ENCODE measurements at regions not wholly inside any gene's neighbourhood (a gene's known extent, or its start where the extent isn't known, plus 50 kb on each side); places are given as distances from the start of the nearest gene placed in this dataset.
A peak's percentile ranks its signal among the peaks of the same experiment; 100 is the strongest.

GRCh38 chr6:54578261-54578660 lies 268.3 kb upstream of the FAM83B start:
- no peaks in the 10 kb centered on the region; the same call in 1 of the 2 replicates for H3K9me3 ChIP-seq (ENCODE audit: low read depth, low read length)
- H3K36me3 ChIP-seq (ENCODE audit: insufficient read depth, low read length), result no peaks in the 10 kb centered on the region
- TF ChIP-seq EZH2 (IDR thresholded peaks at IDR 0.05) (no peak), FOXP2 (optimal IDR thresholded peaks at IDR 0.05; ENCODE audit: control extremely low read depth, extremely low read length, insufficient read depth) (no peak), POLR2AphosphoS5 (IDR thresholded peaks at IDR 0.05; ENCODE audit: borderline replicate concordance, low read depth, low read length) (no peak)
- no peak for DNase-seq (ENCODE audit: low read depth, low spot score)
- no peak overlapping the region; the same call in 1 of the 2 replicates for H3K4me3 ChIP-seq
- H3K9ac ChIP-seq (ENCODE audit: insufficient read length), result no peak overlapping the region
- 0 out of 2 replicates have a peak overlapping the region, but pooled peaks have one; percentile 19 for H3K27ac ChIP-seq

- DNase-seq (ENCODE audit: low read depth, low spot score), result no peak
- Histone ChIP-seq H3K36me3 (ENCODE audit: insufficient read depth, low read length) (no peaks in the 10 kb centered on the region), H3K27ac (no peak overlapping the region), H3K4me3 (no peak overlapping the region), H3K9me3 (ENCODE audit: low read depth, low read length) (no peaks in the 10 kb centered on the region; the same call in 1 of the 2 replicates), H3K9ac (ENCODE audit: insufficient read length) (no peak overlapping the region)
- TF ChIP-seq FOXP2 (optimal IDR thresholded peaks at IDR 0.05; ENCODE audit: control extremely low read depth, extremely low read length, insufficient read depth) (no peak), POLR2AphosphoS5 (IDR thresholded peaks at IDR 0.05; ENCODE audit: borderline replicate concordance, low read depth, low read length) (no peak), EZH2 (IDR thresholded peaks at IDR 0.05) (no peak)
These were observed 267.6 kb upstream of the FAM83B start for GRCh38 chr6:54579011-54579410.

- H3K36me3 ChIP-seq (ENCODE audit: insufficient read depth, low read length), result no peaks in the 10 kb centered on the region
- TF ChIP-seq FOXP2 (optimal IDR thresholded peaks at IDR 0.05; ENCODE audit: control extremely low read depth, extremely low read length, insufficient read depth), result no peak
- TF ChIP-seq POLR2AphosphoS5 (IDR thresholded peaks at IDR 0.05; ENCODE audit: borderline replicate concordance, low read depth, low read length), result no peak
- TF ChIP-seq EZH2 (IDR thresholded peaks at IDR 0.05), result no peak
These were observed 260.3 kb upstream of the FAM83B start for GRCh38 chr6:54586251-54586650.

GRCh38 chr6:54587277-54587676 lies 259.3 kb upstream of the FAM83B start:
- Histone ChIP-seq H3K4me3 (no peak overlapping the region), H3K9ac (ENCODE audit: insufficient read length) (no peak overlapping the region), H3K27ac (no peak overlapping the region), H3K36me3 (ENCODE audit: insufficient read depth, low read length) (no peaks in the 10 kb centered on the region), H3K9me3 (ENCODE audit: low read depth, low read length) (no peaks in the 10 kb centered on the region)
- TF ChIP-seq FOXP2 (optimal IDR thresholded peaks at IDR 0.05; ENCODE audit: control extremely low read depth, extremely low read length, insufficient read depth) (no peak), POLR2AphosphoS5 (IDR thresholded peaks at IDR 0.05; ENCODE audit: borderline replicate concordance, low read depth, low read length) (no peak), EZH2 (IDR thresholded peaks at IDR 0.05) (no peak)
- DNase-seq (ENCODE audit: low read depth, low spot score), result no peak

More at GRCh38 chr6:54586251-54586650, 260.3 kb upstream of the FAM83B start:
- H3K9ac ChIP-seq (ENCODE audit: insufficient read length), result no peak overlapping the region
- no peak for DNase-seq (ENCODE audit: low read depth, low spot score)
- no peak overlapping the region for H3K4me3 ChIP-seq
- H3K27ac ChIP-seq, result no peak overlapping the region
- no peaks in the 10 kb centered on the region for H3K9me3 ChIP-seq (ENCODE audit: low read depth, low read length)

- H3K4me3 ChIP-seq, result no peak overlapping the region
These were observed 258.4 kb upstream of the FAM83B start for GRCh38 chr6:54588176-54588575.

GRCh38 chr6:54595844-54596243 lies 250.7 kb upstream of the FAM83B start:
- DNase-seq (ENCODE audit: low read depth, low spot score), result no peak
- no peak for TF ChIP-seq POLR2AphosphoS5 (IDR thresholded peaks at IDR 0.05; ENCODE audit: borderline replicate concordance, low read depth, low read length)
- no peak for TF ChIP-seq FOXP2 (optimal IDR thresholded peaks at IDR 0.05; ENCODE audit: control extremely low read depth, extremely low read length, insufficient read depth)
- no peak for TF ChIP-seq EZH2 (IDR thresholded peaks at IDR 0.05)
- H3K4me3 ChIP-seq, result no peak overlapping the region
- no peak overlapping the region for H3K9ac ChIP-seq (ENCODE audit: insufficient read length)
- H3K36me3 ChIP-seq (ENCODE audit: insufficient read depth, low read length), result no peaks in the 10 kb centered on the region
- no peak overlapping the region for H3K27ac ChIP-seq
- H3K9me3 ChIP-seq (ENCODE audit: low read depth, low read length), result no peaks in the 10 kb centered on the region

More at GRCh38 chr6:54588176-54588575, 258.4 kb upstream of the FAM83B start:
- no peak for DNase-seq (ENCODE audit: low read depth, low spot score)
- Histone ChIP-seq H3K9me3 (ENCODE audit: low read depth, low read length) (no peaks in the 10 kb centered on the region), H3K9ac (ENCODE audit: insufficient read length) (no peak overlapping the region), H3K27ac (no peak overlapping the region), H3K36me3 (ENCODE audit: insufficient read depth, low read length) (no peaks in the 10 kb centered on the region)
- TF ChIP-seq EZH2 (IDR thresholded peaks at IDR 0.05) (no peak), POLR2AphosphoS5 (IDR thresholded peaks at IDR 0.05; ENCODE audit: borderline replicate concordance, low read depth, low read length) (no peak), FOXP2 (optimal IDR thresholded peaks at IDR 0.05; ENCODE audit: control extremely low read depth, extremely low read length, insufficient read depth) (no peak)

- H3K27ac ChIP-seq, result no peak overlapping the region
- no peak overlapping the region for H3K9ac ChIP-seq (ENCODE audit: insufficient read length)
- no peaks in the 10 kb centered on the region for H3K9me3 ChIP-seq (ENCODE audit: low read depth, low read length)
- H3K36me3 ChIP-seq (ENCODE audit: insufficient read depth, low read length), result no peaks in the 10 kb centered on the region
- DNase-seq (ENCODE audit: low read depth, low spot score), result no peak
- TF ChIP-seq FOXP2 (optimal IDR thresholded peaks at IDR 0.05; ENCODE audit: control extremely low read depth, extremely low read length, insufficient read depth) (no peak), EZH2 (IDR thresholded peaks at IDR 0.05) (no peak), POLR2AphosphoS5 (IDR thresholded peaks at IDR 0.05; ENCODE audit: borderline replicate concordance, low read depth, low read length) (no peak)
- H3K4me3 ChIP-seq, result no peak overlapping the region
These were observed 247.7 kb upstream of the FAM83B start for GRCh38 chr6:54598787-54599313.

- H3K9me3 ChIP-seq (ENCODE audit: low read depth, low read length), result no peaks in the 10 kb centered on the region
- DNase-seq (ENCODE audit: low read depth, low spot score), result no peak
- H3K27ac ChIP-seq, result peak overlapping the region; percentile 53
- peak overlapping the region; percentile 31; the same call in 1 of the 2 replicates for H3K4me3 ChIP-seq
- H3K36me3 ChIP-seq (ENCODE audit: insufficient read depth, low read length), result no peaks in the 10 kb centered on the region
- TF ChIP-seq FOXP2 (optimal IDR thresholded peaks at IDR 0.05; ENCODE audit: control extremely low read depth, extremely low read length, insufficient read depth) (no peak), POLR2AphosphoS5 (IDR thresholded peaks at IDR 0.05; ENCODE audit: borderline replicate concordance, low read depth, low read length) (no peak), EZH2 (IDR thresholded peaks at IDR 0.05) (no peak)
- no peak overlapping the region for H3K9ac ChIP-seq (ENCODE audit: insufficient read length)
These were observed 244.8 kb upstream of the FAM83B start for GRCh38 chr6:54601600-54602300.

All from SK-N-MC (cell line).